LNCAP (cell line): ENCODE measurements at regions not wholly inside any gene's neighbourhood (a gene's known extent, or its start where the extent isn't known, plus 50 kb on each side); places are given as distances from the start of the nearest gene placed in this dataset.

ENCODE experiments used
- CTCF ChIP-seq: fragments of 450-650 bp; IDR thresholded peaks from 2 replicates; pipeline ENCODE4 v1.5.1; 2017; ENCODE audit warnings: mild to moderate bottlenecking

- TF ChIP-seq CTCF: no peak
Observed at GRCh38 chr20:57940376-57940775, 230.6 kb upstream of the PMEPA1 start.

- TF ChIP-seq CTCF: no peak
Observed at GRCh38 chr20:57939499-57939898, 229.7 kb upstream of the PMEPA1 start.

- TF ChIP-seq CTCF: no peak
Observed at GRCh38 chr20:57938158-57939108, 228.6 kb upstream of the PMEPA1 start.

GRCh38 chr20:57936636-57937385 lies 227.0 kb upstream of the PMEPA1 start:
- TF ChIP-seq CTCF: no peak

GRCh38 chr20:57934913-57935312 lies 225.1 kb upstream of the PMEPA1 start:
- TF ChIP-seq CTCF: no peak

GRCh38 chr20:57934007-57934805 lies 224.4 kb upstream of the PMEPA1 start:
- TF ChIP-seq CTCF: no peak

- no peak for TF ChIP-seq CTCF
Observed at GRCh38 chr20:57932227-57932864, 222.5 kb upstream of the PMEPA1 start.
